Raji (cell line): ENCODE measurements at regions not wholly inside any gene's neighbourhood (a gene's known extent, or its start where the extent isn't known, plus 50 kb on each side); places are given as distances from the start of the nearest gene placed in this dataset.

Experiments
- POLR2A ChIP-seq: IDR thresholded peaks from 2 replicates; pipeline ENCODE4 v1.6.1; 2011; ENCODE audit warnings: low read depth, low read length, control low read depth; ENCODE audit not compliant: insufficient read depth

DNA sequence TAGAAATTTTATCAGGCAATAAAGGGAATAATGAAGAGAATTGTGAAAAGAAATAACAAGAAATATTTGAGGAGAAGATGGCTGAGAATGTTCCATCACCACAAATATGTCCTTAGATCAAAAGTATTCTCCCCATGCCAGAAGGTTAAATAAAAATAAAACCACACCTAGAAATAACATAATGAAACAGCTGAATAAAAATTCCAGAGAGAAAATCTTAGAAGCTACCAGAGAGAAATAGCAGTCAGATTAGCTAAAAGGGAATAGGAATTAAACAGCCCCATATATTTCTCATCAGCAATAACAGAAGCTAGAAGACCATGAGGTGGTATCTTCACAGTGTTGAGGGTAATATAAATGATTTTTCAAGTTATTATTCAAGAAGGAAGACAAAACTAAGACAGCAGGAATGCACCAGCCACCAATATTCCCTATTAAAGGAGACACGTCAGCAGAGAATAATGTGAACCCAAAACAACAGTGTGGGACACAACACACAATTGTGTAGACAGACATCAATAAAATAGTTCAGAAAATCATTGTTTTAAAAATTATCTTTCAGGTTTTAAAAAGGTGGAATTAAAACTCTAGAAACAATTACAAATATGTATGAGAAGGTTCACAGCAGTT is 82.0 kb upstream of the NEDD4L start:
- no peak for TF ChIP-seq POLR2A

DNA sequence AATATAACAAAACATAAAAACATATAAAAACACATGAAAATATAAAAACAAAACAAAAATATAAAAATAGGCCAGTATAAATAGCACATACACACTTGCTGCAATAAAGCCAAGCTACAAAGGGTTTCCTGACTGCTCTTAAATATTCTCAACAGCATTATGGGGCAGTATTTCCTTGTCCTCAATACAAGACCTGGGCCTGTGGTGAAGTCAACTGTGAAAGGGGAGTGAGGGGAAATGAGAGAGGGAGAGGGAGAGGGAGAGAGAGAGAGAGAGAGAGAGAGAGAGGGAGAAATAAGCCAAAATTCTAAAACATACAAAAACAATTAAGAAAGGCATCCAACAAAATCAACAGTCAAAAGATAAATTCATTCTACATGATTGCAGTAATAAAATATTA is 82.6 kb upstream of the NEDD4L start:
- TF ChIP-seq POLR2A: no peak

DNA sequence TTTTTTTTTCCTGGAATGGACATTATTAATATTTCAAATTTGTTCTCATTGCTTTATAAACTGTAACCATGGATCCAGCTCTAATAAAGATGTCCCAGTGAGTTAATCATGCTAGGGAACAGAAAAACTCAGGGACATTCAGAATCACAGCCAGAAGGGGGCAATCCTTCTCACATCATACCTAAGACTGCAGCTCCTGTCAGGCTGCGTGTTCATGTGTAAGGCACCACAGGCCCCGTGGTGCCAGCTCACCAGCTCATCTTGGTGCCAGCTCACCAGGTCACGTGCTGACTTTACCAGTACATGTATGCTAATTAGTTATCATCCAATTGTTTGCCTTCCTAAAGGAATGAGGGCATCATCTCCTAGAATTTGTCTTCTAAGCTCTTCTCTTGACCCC is 84.7 kb upstream of the NEDD4L start:
- no peak for TF ChIP-seq POLR2A

DNA sequence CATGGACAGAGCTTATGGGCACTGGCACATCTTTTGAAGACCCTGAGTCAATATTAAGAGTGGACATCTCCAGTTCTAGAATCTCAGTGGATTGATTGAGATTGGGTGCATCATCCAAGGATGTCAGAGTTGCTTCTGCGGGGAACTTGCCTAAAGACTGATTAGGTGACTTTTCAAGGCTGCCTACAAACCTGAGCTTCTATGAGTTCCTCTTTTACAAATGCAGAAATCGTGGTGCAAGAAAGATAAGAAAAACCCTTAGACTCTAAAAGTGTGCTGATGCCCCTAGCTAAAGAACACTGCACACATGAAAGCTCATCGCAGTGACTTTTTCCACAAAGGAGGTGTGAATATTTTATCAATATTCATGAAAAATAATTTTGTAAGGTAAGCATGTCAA is 86.8 kb upstream of the NEDD4L start:
- TF ChIP-seq POLR2A: no peak

DNA sequence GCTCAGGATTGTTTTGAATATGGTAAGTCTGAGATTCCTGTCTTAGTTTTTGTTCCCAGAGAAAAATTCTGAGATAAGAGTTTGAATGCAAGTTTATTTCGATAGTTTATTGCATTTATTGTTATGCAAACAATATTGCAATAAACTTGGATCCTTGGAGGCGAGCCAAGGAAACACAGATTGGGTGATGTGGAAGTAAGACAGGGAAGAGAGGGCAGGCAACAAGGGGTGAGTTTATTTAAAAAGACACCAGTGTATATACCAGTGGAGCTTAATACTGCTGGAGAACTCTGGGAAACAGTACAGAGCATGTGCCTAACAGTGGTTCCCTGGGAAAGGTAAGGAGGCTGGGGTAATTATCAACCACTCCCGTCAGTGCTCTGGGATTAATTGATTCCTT is 87.5 kb upstream of the NEDD4L start:
- TF ChIP-seq POLR2A: no peak

- TF ChIP-seq POLR2A: no peak
Measured at GRCh38 chr18:57954935-57955334, 89.1 kb upstream of the NEDD4L start.

DNA sequence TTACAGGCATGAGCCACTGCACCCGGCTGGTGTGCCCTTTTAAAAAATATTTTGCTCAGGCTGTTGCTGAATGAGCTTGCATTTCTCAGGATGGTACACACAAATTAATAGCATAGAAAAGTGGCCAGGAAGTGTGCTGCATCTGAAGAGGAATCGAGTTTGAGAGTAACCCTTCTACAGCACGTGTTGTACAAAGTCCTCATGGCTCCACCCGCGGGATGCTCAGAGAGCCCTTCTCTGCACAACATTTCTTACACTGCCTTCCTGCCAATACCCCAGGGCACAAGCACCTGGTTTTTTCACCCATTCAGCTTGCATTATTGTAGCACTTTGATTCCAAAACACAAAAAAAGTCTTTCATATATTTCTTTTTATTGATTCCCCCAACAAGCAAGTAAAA is 90.1 kb upstream of the NEDD4L start:
- TF ChIP-seq POLR2A: no peak

DNA sequence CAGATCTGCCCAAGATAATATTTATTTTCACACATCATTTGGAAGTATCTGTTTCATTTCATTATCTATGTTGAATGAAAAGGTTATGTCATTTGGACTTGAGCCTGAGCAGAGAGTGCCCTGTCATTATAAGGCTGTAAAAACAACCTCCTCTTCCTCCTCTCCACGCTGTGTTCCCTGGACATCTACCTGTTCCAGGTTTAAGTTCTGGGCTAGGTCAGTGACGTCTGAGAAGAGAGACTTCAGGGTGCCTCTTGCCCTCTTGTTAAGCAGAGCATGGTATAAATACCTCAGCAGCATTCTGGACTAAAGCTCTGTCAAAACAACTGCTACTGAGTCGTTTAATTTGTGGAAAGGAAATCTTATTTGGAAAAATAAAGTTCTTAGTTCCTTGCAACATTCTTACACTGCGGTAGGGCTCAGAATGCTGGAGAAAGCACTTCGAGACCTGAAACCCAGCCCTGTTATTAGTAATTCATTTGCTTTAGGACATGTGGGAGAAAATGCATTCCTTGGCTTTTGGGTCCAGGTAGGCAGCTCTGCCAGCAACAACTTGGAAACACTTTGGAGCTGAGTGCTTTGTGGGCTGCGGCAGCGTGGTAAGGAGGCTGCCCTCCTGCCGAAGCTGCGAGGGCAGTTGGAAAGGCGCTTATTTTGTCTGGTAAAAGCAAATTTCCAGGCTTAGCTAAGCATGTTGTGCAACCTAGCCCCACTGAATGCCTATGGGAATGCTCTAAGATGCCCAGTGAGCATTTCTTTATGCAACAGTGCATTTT is 91.8 kb upstream of the NEDD4L start:
- no peak for TF ChIP-seq POLR2A

DNA sequence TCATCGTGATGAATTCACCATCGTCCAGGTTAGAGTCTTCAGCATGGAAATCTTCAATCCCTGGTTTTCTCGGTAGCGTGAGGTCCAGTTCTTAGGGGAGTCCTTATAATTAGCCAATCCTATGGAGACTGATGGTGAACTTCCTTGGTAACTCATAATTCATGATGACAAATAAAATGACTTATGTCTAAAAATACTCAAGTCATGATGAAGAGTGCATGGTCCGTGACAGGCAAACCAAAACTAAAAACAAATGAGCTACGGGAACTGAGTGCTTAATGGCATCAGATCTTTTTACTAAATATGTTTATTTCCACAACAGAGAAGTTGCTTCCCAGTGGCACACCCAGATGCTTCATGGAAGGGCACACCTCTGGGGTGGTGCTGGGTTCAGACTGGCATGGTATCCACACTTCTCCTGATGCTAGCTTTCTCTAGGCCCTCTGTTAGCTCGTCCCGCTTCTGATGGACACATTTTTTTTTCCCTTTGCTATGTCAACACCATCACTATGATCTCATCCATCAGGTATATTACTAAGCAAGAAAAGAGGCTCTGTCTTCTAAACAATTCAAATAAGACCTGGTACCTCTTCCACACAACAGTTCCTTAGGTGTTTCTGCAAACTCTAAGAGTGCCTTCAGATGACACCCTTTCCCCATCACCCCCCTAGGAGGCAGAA is 92.8 kb upstream of the NEDD4L start:
- TF ChIP-seq POLR2A: no peak

DNA sequence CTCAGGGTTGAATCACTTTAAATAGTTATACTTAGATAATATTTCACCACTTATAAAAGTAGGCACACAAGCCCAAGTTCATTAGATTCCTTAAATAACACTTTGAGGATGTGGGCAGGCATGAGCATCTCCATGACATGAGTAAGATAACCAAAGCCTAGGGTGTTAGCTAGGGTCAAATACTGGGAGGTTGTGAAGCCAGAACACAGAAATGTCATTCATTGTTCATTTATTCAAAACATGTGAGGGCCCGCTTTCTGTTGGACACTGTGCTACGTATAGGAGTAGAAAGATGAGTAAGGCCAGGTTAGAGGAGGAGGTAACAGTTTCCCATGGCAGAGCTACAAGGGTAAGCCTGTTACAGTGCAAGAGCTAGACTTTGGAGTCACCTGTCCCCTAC is 93.5 kb upstream of the NEDD4L start:
- TF ChIP-seq POLR2A: no peak

DNA sequence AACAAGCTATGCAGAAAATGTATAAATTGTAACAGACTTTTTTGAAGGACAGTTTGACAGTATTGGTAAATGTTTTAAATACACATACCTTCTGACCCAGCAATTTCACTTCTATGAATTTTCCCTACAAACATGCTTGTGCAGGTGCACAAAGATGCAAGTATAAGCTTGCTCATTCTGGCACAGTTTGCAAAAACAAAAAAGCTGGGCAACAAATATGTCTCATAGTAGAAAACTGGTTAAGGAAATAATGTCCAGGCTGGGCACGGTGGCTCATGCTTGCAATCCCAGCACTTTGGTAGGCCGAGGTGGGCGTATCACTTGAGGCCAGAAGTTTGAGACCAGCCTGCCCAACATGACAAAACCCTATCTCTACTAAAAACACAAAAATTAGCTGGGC is 96.9 kb upstream of the NEDD4L start:
- TF ChIP-seq POLR2A: no peak

DNA sequence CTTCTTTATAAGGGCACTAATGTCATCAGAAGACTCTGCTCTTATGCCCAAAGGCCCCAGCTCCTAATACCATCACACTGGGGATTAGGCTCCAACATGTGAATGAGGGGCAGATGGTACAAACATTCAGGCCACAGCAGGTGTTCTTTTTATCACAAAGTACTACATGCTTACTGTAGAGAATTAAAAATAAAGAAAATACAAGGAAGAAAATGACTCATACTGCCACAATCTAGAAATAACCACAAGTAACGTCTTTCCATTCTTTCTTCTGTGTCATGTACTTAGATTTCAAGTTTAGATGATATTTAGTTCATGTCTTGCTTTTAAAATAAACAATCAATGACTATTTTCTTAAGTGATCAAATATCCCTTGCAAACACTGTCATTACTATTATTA is 100.3 kb upstream of the NEDD4L start:
- no peak for TF ChIP-seq POLR2A

DNA sequence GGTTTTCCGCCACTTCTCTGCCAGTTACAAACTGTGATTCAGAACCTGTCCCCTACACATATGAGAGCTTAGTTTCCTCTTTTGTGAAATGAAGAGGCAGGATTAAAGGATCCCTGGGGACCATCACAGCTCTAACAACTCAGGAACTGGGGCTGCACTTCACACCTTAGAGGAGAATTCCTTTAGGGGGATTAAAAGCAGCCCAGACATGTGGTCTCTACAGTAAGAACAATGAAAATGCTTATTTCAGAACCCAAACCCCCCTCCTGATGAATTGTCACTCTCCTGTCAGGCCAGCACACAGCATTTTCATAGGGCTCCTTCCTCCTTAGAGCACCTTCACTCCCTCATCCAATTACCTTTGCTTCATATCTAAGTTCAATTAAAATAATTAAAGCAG is 101.5 kb upstream of the NEDD4L start:
- no peak for TF ChIP-seq POLR2A

DNA sequence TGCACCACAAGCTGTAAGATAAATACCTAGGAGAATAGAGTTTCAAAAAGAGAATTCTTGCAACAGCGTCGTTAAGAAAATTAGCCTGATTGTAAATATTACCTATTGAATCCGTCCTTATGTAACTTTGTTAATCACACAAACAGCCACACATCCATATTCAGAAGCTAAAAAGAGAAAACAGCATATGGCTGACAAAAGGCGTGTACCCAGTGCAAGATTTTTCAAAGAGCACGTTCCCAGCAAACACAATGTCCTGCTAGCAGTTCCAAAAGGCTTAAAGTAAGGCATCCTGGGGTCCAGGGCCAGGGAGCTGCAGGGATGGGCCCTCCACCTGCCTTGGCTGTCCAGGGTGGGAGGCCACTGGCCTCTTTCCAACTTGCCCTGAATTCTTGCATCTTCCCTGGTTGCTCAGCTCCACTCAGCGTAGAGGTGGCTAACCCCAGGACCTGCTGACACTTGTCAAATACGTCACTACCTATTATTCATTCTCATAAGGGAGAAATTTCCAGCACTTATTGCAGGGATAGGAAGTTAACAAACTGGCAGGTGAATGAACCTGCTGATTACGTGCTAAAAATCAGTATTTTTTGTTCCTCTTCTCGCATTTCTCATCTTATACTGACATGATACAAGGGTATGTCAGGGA is 102.1 kb upstream of the NEDD4L start:
- no peak for TF ChIP-seq POLR2A

GRCh38 chr18:57940166-57940660 is 103.8 kb upstream of the NEDD4L start:
- no peak for TF ChIP-seq POLR2A

GRCh38 chr18:57931038-57931437 is 113.0 kb upstream of the NEDD4L start:
- no peak for TF ChIP-seq POLR2A

- TF ChIP-seq POLR2A: no peak
Measured at GRCh38 chr18:57930476-57930875, 113.5 kb upstream of the NEDD4L start.
